Astrocyte of the cerebellum (primary cell): ENCODE measurements at regions not wholly inside any gene's neighbourhood (a gene's known extent, or its start where the extent isn't known, plus 50 kb on each side); places are given as distances from the start of the nearest gene placed in this dataset.
"Not testable (repeated sequence)": the region's sequence is repeated elsewhere in the genome, so short reads cannot be mapped to it uniquely, and the experiment has no call there.

Experiments used
- DNase-seq: peaks from one replicate; pipeline ENCODE4 v3.0.0-alpha.2; 2011; ENCODE audit warnings: low read depth
- H3K4me3 ChIP-seq: 2 replicates; pipeline ENCODE4 v1.5.1; 2011; ENCODE audit warnings: mild to moderate bottlenecking, low read depth, low read length, moderate library complexity
- in situ Hi-C: cut with HindIII; loops from 2 replicates; pipeline ENCODE4 v1.10.0; 2017; ENCODE audit warnings: low sequenced_read_pairs
- TF ChIP-seq, protein P1 (sequence below): IDR thresholded peaks from 2 replicates; pipeline ENCODE4 v1.5.1; 2012; ENCODE audit warnings: low read length, low read depth, moderate library complexity, mild to moderate bottlenecking; ENCODE audit errors: missing control alignments

DNA sequence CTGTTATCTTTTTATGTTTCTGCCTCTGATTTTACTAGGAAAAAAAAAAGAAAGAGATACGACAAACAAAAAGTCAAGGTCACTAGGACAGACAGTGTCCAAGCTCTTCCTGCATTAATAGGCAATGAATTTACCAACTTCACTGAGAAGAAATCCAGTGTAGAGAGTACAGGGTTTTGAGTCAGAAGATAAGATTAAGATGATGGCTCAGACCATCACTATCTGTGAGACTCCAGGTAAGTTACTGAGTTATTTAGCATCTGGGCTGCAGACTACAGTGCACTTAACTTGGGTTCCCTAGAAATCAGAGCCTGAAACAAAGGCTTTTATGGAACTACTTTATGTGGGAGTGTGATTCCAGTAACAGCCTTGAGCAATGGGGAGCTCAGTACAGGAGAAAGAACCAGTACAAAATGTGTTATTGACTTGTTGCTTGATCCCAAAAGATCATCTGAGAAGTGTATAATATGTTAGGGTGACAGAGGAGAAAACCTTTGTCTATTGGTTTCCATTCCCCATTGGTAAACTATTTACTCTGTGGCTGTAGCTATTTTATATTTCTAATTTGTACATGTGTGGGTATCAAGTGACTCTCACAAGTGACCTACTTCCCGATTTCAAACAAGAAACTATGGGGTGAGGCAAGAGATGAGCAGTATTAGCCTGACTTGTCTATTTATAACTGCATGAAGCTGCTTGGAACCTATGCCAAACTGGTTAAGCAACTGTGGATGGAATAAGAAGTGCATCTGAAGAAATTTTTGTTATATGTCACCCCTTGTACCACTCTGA is 395.8 kb downstream of the RAB38 start:
- no peak overlapping the region for H3K4me3 ChIP-seq
- in situ Hi-C loops = no loop called here
- DNase-seq = no peak
- TF ChIP-seq, protein P1, sequence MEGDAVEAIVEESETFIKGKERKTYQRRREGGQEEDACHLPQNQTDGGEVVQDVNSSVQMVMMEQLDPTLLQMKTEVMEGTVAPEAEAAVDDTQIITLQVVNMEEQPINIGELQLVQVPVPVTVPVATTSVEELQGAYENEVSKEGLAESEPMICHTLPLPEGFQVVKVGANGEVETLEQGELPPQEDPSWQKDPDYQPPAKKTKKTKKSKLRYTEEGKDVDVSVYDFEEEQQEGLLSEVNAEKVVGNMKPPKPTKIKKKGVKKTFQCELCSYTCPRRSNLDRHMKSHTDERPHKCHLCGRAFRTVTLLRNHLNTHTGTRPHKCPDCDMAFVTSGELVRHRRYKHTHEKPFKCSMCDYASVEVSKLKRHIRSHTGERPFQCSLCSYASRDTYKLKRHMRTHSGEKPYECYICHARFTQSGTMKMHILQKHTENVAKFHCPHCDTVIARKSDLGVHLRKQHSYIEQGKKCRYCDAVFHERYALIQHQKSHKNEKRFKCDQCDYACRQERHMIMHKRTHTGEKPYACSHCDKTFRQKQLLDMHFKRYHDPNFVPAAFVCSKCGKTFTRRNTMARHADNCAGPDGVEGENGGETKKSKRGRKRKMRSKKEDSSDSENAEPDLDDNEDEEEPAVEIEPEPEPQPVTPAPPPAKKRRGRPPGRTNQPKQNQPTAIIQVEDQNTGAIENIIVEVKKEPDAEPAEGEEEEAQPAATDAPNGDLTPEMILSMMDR = no peak

DNA sequence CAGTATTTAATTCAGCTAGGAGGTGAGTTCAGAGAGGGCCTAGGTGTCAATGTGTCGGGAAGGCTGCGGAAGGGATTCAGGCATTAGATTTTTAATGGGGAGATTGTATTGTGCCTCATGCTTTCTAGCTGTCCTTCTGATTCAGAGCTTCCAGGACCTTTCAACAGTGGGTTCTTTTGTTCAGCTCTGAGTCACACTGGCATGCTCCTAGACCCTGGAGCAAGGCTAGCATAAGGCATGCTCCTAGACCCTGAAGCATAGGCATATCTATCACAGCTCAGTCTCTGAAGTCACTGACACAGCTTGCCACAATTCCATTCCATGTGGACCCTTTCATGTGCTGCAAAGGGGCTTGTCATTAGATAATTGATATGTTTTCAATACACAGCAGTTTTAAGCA is 396.9 kb downstream of the RAB38 start:
- in situ Hi-C loops = no loop called here
- no peak for DNase-seq
- TF ChIP-seq, protein P1 = no peak
- H3K4me3 ChIP-seq = no peak overlapping the region

DNA sequence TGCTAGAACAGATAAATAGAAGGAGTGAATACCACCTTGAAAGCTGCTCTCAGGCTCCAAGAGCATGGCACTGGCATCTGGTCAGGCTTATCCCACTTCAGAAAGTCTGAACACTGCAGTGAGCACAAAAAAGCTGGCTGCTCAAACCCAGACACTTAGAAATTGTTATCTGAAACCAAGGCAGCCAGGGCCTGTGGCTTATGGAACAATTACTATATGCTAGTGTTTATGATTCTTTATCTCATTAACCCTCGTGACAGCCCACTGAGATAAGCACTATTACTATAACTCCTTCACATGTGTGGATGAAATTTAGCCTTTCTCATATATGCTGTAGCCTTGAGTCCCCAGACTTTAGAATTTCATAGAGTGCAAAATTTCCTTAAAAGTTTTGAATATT is 400.2 kb downstream of the RAB38 start:
- no peak overlapping the region for H3K4me3 ChIP-seq
- DNase-seq = no peak
- TF ChIP-seq, protein P1 = no peak
- in situ Hi-C loops = no loop called here

DNA sequence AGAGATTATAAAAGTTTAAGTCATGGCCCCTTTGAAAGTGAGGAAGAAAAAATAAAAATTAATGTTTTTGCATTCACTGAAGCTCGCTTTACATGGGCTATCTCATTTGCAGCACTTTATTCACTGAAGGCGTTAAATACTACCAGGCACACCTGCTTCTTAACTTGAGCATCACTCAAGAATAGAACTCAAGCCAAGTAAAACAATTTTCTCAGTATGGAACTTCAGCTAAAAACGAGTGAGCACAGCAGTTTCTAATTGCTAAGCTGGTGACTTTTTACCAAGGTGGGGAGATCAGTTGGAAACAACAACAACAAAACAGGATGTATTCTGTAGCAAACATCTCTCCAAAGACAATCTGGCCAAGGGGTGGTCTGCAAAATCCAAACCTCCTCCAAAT is 405.6 kb downstream of the RAB38 start:
- TF ChIP-seq, protein P1 = no peak
- no peak for DNase-seq
- in situ Hi-C loops = no loop called here
- H3K4me3 ChIP-seq = no peak overlapping the region

DNA sequence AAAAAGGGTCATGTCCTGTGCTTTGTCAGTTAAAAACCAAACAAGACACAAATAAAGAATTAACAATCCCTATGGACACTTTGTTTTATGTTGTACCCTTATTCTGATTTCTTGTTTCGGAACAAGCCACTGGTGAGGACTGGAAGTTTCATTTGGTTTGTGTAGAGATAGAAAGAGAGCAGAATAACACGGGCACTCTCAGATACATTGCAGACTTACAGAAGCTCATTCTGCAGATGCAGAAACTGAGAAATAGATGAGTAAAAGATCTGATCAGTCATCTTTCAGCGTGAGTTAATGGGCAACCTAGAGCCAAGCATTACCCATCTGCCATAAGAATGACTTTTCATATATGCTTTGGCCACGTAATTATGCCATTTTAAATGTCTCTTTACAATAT is 407.6 kb downstream of the RAB38 start:
- TF ChIP-seq, protein P1 = no peak
- DNase-seq = no peak
- no peak overlapping the region for H3K4me3 ChIP-seq
- in situ Hi-C loops = no loop called here

DNA sequence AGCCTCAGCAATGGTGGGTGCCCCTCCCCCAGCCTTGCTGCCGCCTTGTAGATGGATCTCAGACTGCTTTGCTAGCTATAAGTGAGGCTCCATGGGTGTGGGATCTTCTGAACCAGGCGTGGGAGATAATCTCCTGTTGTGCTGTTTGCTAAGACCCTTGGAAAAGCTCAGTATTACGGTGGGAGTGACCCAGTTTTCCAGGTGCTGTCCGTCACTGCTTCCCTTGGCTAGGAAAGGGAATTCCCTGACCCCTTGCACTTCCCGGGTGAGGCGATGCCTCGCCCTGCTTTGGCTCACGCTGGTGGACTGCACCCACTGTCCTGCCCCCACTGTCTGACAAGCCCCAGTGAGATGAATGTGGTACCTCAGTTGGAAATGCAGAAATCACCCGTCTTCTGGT is 411.2 kb downstream of the RAB38 start:
- DNase-seq, in situ Hi-C loops, H3K4me3 ChIP-seq: not testable (repeated sequence)

DNA sequence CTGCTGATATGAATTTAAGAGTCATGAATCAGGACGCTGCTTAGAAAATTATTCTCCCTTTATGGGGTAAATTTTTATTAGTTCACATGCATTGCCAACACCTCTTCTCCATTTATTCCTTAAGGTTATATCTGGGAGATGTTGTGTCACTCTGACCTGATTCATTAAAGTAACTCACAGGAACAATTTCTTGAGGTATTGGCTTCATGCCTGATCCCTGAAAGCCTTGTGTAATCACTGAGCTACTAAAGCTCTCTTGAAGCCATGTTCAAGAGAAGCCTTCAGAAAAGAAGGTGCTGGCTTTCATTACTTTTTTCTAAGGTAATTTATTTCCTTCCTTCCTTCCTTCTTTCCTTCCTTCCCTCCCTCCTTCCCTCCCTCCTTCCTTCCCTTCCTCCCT is 420.6 kb downstream of the RAB38 start:
- no peak overlapping the region for H3K4me3 ChIP-seq
- in situ Hi-C loops = no loop called here
- TF ChIP-seq, protein P1 = no peak
- DNase-seq = no peak
